Fibroblast of lung (primary cell): ENCODE measurements at regions not wholly inside any gene's neighbourhood (a gene's known extent, or its start where the extent isn't known, plus 50 kb on each side); places are given as distances from the start of the nearest gene placed in this dataset.

Experiments used
- EZH2 ChIP-seq: IDR thresholded peaks from 2 replicates; pipeline ENCODE4 v1.5.1; 2012; ENCODE audit warnings: low read length, control low read depth, mild to moderate bottlenecking; ENCODE audit errors: missing control alignments
- TF ChIP-seq, protein P1 (sequence below), 2 donors: IDR thresholded peaks in 1 of 2; conservative IDR thresholded peaks in 1 of 2; 1 replicate in 1 of 2; 2 replicates in 1 of 2; pipeline ENCODE4 v1.5.1; 2011 to 2012; ENCODE audit warnings: low read length in 2 of 2, control low read depth in 1 of 2, inconsistent platforms in 1 of 2, low read depth in 1 of 2, mild to moderate bottlenecking in 1 of 2

DNA sequence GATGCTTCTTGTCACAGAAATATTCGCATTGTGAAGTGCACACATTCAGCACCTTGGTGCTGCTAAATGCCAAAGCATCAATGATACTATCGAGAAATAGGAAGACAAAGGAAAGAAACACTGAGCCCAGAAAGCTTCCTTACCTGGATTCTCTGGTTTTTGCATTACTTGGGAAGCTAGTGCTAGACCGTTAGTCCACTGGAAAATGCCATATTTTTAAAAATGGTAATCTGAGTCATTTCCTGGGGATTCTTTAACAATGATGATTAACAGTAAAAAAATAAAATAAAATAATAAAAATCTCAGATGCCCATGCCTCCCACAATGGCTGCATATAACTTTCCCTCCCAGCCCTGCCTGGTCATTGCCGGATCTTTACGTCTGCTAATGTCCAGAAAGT, 420.1 kb upstream of the MGMT start:
- TF ChIP-seq, protein P1, sequence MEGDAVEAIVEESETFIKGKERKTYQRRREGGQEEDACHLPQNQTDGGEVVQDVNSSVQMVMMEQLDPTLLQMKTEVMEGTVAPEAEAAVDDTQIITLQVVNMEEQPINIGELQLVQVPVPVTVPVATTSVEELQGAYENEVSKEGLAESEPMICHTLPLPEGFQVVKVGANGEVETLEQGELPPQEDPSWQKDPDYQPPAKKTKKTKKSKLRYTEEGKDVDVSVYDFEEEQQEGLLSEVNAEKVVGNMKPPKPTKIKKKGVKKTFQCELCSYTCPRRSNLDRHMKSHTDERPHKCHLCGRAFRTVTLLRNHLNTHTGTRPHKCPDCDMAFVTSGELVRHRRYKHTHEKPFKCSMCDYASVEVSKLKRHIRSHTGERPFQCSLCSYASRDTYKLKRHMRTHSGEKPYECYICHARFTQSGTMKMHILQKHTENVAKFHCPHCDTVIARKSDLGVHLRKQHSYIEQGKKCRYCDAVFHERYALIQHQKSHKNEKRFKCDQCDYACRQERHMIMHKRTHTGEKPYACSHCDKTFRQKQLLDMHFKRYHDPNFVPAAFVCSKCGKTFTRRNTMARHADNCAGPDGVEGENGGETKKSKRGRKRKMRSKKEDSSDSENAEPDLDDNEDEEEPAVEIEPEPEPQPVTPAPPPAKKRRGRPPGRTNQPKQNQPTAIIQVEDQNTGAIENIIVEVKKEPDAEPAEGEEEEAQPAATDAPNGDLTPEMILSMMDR (conservative IDR thresholded peaks at IDR 0.05 in 1 of 2, IDR thresholded peaks at IDR 0.05 in 1 of 2; ENCODE audit: low read depth in 1 of 2, low read length in 2 of 2): no peak
- TF ChIP-seq EZH2: no peak
